ENCODE measurements at regions not wholly inside any gene's neighbourhood (a gene's known extent, or its start where the extent isn't known, plus 50 kb on each side); places are given as distances from the start of the nearest gene placed in this dataset.

GRCh38 chr13:37302686-37303085, 197.2 kb upstream of the CSNK1A1L start:
- Histone ChIP-seq H3K79me2 (ENCODE audit: insufficient read depth, low read length) (no peaks in the 10 kb centered on the region), H3K27me3 (ENCODE audit: insufficient read depth, low read length) (no peaks in the 10 kb centered on the region), H3K4me1 (ENCODE audit: insufficient read depth, low read length, severe bottlenecking) (no peaks in the 10 kb centered on the region), H3K9me3 (ENCODE audit: low read length) (no peaks in the 10 kb centered on the region), H3K4me2 (ENCODE audit: low read length) (no peak overlapping the region), H3K4me3 (ENCODE audit: low read depth, low read length, poor library complexity, severe bottlenecking) (no peak overlapping the region), H4K20me1 (ENCODE audit: insufficient read depth, low read length) (no peaks in the 10 kb centered on the region), H3K27ac (ENCODE audit: low read depth, low read length, poor library complexity, severe bottlenecking) (no peak overlapping the region), H2AFZ (ENCODE audit: low read length) (no peak overlapping the region), H3F3A (ENCODE audit: insufficient read depth, low read length) (no peaks in the 10 kb centered on the region), H3K9me2 (ENCODE audit: low read depth, low read length) (no peaks in the 10 kb centered on the region), H3K9ac (ENCODE audit: low read length) (no peak overlapping the region), H3K36me3 (ENCODE audit: insufficient read depth, low read length) (no peaks in the 10 kb centered on the region)
- no peak for TF ChIP-seq CTCF (IDR thresholded peaks at IDR 0.05; ENCODE audit: low read length)
- no peak for TF ChIP-seq EZH2 (IDR thresholded peaks at IDR 0.05; ENCODE audit: borderline replicate concordance, low read length)

GRCh38 chr13:37295573-37295972, 190.1 kb upstream of the CSNK1A1L start:
- Histone ChIP-seq H3K4me1 (ENCODE audit: insufficient read depth, low read length, severe bottlenecking) (no peaks in the 10 kb centered on the region), H3K9me2 (ENCODE audit: low read depth, low read length) (no peaks in the 10 kb centered on the region), H4K20me1 (ENCODE audit: insufficient read depth, low read length) (no peaks in the 10 kb centered on the region), H3K79me2 (ENCODE audit: insufficient read depth, low read length) (no peaks in the 10 kb centered on the region), H3K9ac (ENCODE audit: low read length) (no peak overlapping the region), H3K4me2 (ENCODE audit: low read length) (no peak overlapping the region), H3K27me3 (ENCODE audit: insufficient read depth, low read length) (no peaks in the 10 kb centered on the region), H3F3A (ENCODE audit: insufficient read depth, low read length) (no peaks in the 10 kb centered on the region), H3K27ac (ENCODE audit: low read depth, low read length, poor library complexity, severe bottlenecking) (no peak overlapping the region), H3K36me3 (ENCODE audit: insufficient read depth, low read length) (no peaks in the 10 kb centered on the region), H3K4me3 (ENCODE audit: low read depth, low read length, poor library complexity, severe bottlenecking) (no peak overlapping the region), H3K9me3 (ENCODE audit: low read length) (no peaks in the 10 kb centered on the region), H2AFZ (ENCODE audit: low read length) (no peak overlapping the region)
- TF ChIP-seq EZH2 (IDR thresholded peaks at IDR 0.05; ENCODE audit: borderline replicate concordance, low read length) (no peak), CTCF (IDR thresholded peaks at IDR 0.05; ENCODE audit: low read length) (no peak)

- Histone ChIP-seq H3K4me3 (ENCODE audit: low read depth, low read length, poor library complexity, severe bottlenecking) (no peak overlapping the region), H3K9me3 (ENCODE audit: low read length) (no peaks in the 10 kb centered on the region), H3K9ac (ENCODE audit: low read length) (no peak overlapping the region), H3K9me2 (ENCODE audit: low read depth, low read length) (no peaks in the 10 kb centered on the region), H3K4me2 (ENCODE audit: low read length) (no peak overlapping the region), H4K20me1 (ENCODE audit: insufficient read depth, low read length) (no peaks in the 10 kb centered on the region), H3F3A (ENCODE audit: insufficient read depth, low read length) (no peaks in the 10 kb centered on the region), H3K27me3 (ENCODE audit: insufficient read depth, low read length) (no peaks in the 10 kb centered on the region), H3K36me3 (ENCODE audit: insufficient read depth, low read length) (no peaks in the 10 kb centered on the region), H3K27ac (ENCODE audit: low read depth, low read length, poor library complexity, severe bottlenecking) (no peak overlapping the region), H3K79me2 (ENCODE audit: insufficient read depth, low read length) (no peaks in the 10 kb centered on the region), H2AFZ (ENCODE audit: low read length) (no peak overlapping the region), H3K4me1 (ENCODE audit: insufficient read depth, low read length, severe bottlenecking) (no peaks in the 10 kb centered on the region)
- TF ChIP-seq EZH2 (IDR thresholded peaks at IDR 0.05; ENCODE audit: borderline replicate concordance, low read length) (no peak), CTCF (IDR thresholded peaks at IDR 0.05; ENCODE audit: low read length) (no peak)
Measured at GRCh38 chr13:37295071-37295470, 189.6 kb upstream of the CSNK1A1L start.
